HepG2 (cell line): ENCODE measurements at regions not wholly inside any gene's neighbourhood (a gene's known extent, or its start where the extent isn't known, plus 50 kb on each side); places are given as distances from the start of the nearest gene placed in this dataset.

Experiments used
- ATAC-seq: fragments of 200-7000 bp; cut with Tn5 transposase; 3 replicates; pipeline ENCODE4 v1.9.1; 2020; ENCODE audit warnings: mild to moderate bottlenecking, moderate library complexity
- BruUV-seq: library from RNA; stranded (reverse); fragments of 400-500 nt; replicated peaks from 2 replicates; lab custom pipeline; 2021; lab: Mats Ljungman, UMichigan
- CTCF ChIA-PET: fragments of 300-600 bp; formaldehyde crosslinking; extraction: SDS; loops from one replicate; lab custom pipeline; 2021; ENCODE audit warnings: low total read pairs, inconsistent platforms, low intra/inter-chr PET ratio; lab: Yijun Ruan, JAX
- POLR2A ChIA-PET: fragments of 350-600 bp; sonication (Branson Sonifier 250); formaldehyde crosslinking; loops from one replicate; lab custom pipeline; 2020; ENCODE audit warnings: antibody characterized with exemption, inconsistent platforms; lab: Yijun Ruan, JAX
- DNase-seq: peaks from one replicate; pipeline ENCODE4 v3.0.0-alpha.2; 2015; ENCODE audit warnings: low spot score
- FAIRE-seq: peaks from 3 replicates; lab custom pipeline; 2011; peaks lifted over from hg19 to GRCh38; lab: Jason Lieb, UNC
- H2AFZ ChIP-seq: one replicate; pipeline ENCODE4 v1.6.1; 2011; ENCODE audit warnings: low read length, inconsistent platforms
- H3K27ac ChIP-seq: fragments of 300-600 bp; 3 replicates; pipeline ENCODE4 v1.8.0; 2011; ENCODE audit warnings: mixed run types, mild to moderate bottlenecking, mixed read lengths, low read length, inconsistent platforms; ENCODE audit not compliant: insufficient read depth; ENCODE audit errors: extremely low read length
- H3K27me3 ChIP-seq, 2 experiments: fragments of 200-600 bp in 1 of 2; 2 replicates in 1 of 2; 3 replicates in 1 of 2; pipeline versions ENCODE4 v1.6.0 to v1.8.0; 2011; ENCODE audit warnings: low read length in 2 of 2, mild to moderate bottlenecking in 2 of 2, moderate library complexity in 2 of 2, inconsistent platforms in 1 of 2; ENCODE audit not compliant: insufficient read depth in 2 of 2, control insufficient read depth in 1 of 2
- H3K36me3 ChIP-seq, 2 experiments: fragments of 200-600 bp in 1 of 2; replicated peaks in 1 of 2; 2 replicates in 1 of 2; 3 replicates in 1 of 2; pipeline versions ENCODE4 v1.5.1 to v1.8.0; 2011; ENCODE audit warnings: low read length in 2 of 2, inconsistent platforms in 1 of 2; ENCODE audit not compliant: insufficient read depth in 2 of 2, control insufficient read depth in 1 of 2
- H3K4me1 ChIP-seq: 2 replicates; pipeline ENCODE4 v1.5.1; 2012; ENCODE audit warnings: low read length, inconsistent platforms; ENCODE audit not compliant: insufficient read depth
- H3K4me2 ChIP-seq: 2 replicates; pipeline ENCODE4 v1.6.0; 2011; ENCODE audit warnings: low read depth, low read length, inconsistent platforms
- H3K4me3 ChIP-seq, 3 experiments: fragments of 200-600 bp in 1 of 3; sonication (generic), shearing (Covaris generic) in 1 of 3; replicated peaks in 1 of 3; 2 replicates each; pipeline ENCODE4 v1.5.1; 2011 to 2016; ENCODE audit warnings: low read length in 3 of 3, inconsistent platforms in 2 of 3, low read depth in 2 of 3, mild to moderate bottlenecking in 2 of 3, control low read depth in 1 of 3, mixed read lengths in 1 of 3; ENCODE audit not compliant: insufficient read depth in 1 of 3
- H3K79me2 ChIP-seq: one replicate; pipeline ENCODE4 v1.6.1; 2011; ENCODE audit warnings: low read length, inconsistent platforms; ENCODE audit not compliant: insufficient read depth
- H3K9ac ChIP-seq: 2 replicates; pipeline ENCODE4 v1.6.0; 2011; ENCODE audit warnings: mild to moderate bottlenecking, low read depth, low read length, inconsistent platforms; ENCODE audit not compliant: insufficient read depth
- H3K9me3 ChIP-seq: 2 replicates; pipeline ENCODE4 v1.5.1; 2012; ENCODE audit warnings: mild to moderate bottlenecking, low read length
- H4K20me1 ChIP-seq: 2 replicates; pipeline ENCODE4 v1.6.0; 2011; ENCODE audit warnings: inconsistent platforms, mild to moderate bottlenecking, low read length, moderate library complexity; ENCODE audit not compliant: insufficient read depth
- FLYWCH1 ChIP-seq: sonication (generic); formaldehyde crosslinking; IDR thresholded peaks from 2 replicates; pipeline ENCODE4 v1.8.1; 2023; ENCODE audit warnings: mild to moderate bottlenecking, missing genetic modification reagents
- SIX4 ChIP-seq: sonication (generic); formaldehyde crosslinking; IDR thresholded peaks from 2 replicates; pipeline ENCODE4 v1.4.0; 2020; ENCODE audit warnings: missing genetic modification reagents
- ZNF343 ChIP-seq: sonication (generic); formaldehyde crosslinking; IDR thresholded peaks from 2 replicates; pipeline ENCODE4 v1.4.0; 2020; ENCODE audit warnings: mild to moderate bottlenecking, missing genetic modification reagents
- ZNF766 ChIP-seq: sonication (generic); formaldehyde crosslinking; IDR thresholded peaks from 2 replicates; pipeline ENCODE4 v1.5.0; 2020; ENCODE audit warnings: missing genetic modification reagents, borderline replicate concordance
- ZNF772 ChIP-seq: sonication (generic); formaldehyde crosslinking; IDR thresholded peaks from 2 replicates; pipeline ENCODE4 v1.5.0; 2020; ENCODE audit warnings: mild to moderate bottlenecking, missing genetic modification reagents
- WGBS: methylation state at CpG from one replicate; pipeline ENCODE4 v1.1.6; 2017; ENCODE audit warnings: low lambda C conversion rate; 5-methylcytosine and 5-hydroxymethylcytosine counted together
- in situ Hi-C: cut with HindIII; loops from 2 replicates; pipeline ENCODE4 v1.10.0; 2017; ENCODE audit warnings: low pct_unique_long_range_greater_than_20kb; ENCODE audit not compliant: extremely low pct_ligation_motif_present
- intact Hi-C: fragments of 100-400 bp; cut with micrococcal nuclease; formaldehyde crosslinking; loops from one replicate; pipeline ENCODE4 v1.10.0; 2022; ENCODE audit not compliant: unreplicated experiment
- TF ChIP-seq, protein P1 (sequence below): sonication (generic); formaldehyde crosslinking; IDR thresholded peaks from 2 replicates; pipeline ENCODE4 v1.8.0; 2022; ENCODE audit warnings: mild to moderate bottlenecking, missing genetic modification reagents, borderline replicate concordance
- TF ChIP-seq, protein P2 (sequence below): sonication (generic); formaldehyde crosslinking; IDR thresholded peaks from 2 replicates; pipeline ENCODE4 v1.8.0; 2022; ENCODE audit warnings: missing genetic modification reagents, mild to moderate bottlenecking, moderate library complexity, borderline replicate concordance

DNA sequence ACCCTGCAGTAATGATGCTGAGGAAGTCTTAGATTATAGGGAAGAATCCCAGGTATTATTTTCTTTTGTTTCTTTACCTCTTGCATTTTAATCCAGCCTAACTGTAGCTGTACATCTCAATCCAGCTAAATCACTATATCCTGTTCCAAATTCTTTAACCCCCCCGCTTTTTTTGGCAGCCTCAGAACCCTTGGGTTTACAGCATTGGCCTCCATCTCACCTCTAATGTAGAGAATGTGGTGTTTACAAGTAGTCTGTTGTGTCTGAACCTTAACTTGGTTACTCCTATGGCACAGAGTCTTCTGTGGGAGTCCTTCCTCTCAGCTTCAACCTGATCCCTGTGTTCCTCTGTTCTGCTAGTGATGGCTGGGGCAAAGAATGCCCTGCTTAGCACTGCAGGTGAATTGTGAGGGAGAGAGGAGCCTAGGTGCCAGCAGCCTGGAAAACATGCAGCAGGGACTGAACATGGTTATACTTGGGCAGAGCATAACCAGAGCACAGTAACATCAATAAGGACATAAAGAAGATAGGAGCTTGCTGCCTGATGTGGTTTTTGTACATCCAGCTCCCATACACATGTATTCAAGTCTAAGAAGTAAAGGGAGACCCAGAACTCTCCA lies 130.2 kb downstream of the FAM124B start:
- Histone ChIP-seq H3K4me1 (peaks cover 49% of the 10 kb centered on the region), H3K79me2 (no peaks in the 10 kb centered on the region), H3K9ac (no peak overlapping the region), H3K27ac (no peak overlapping the region), H2AFZ (no peak overlapping the region), H3K36me3 (no peaks in the 10 kb centered on the region), H3K4me2 (peak overlapping the region; percentile 55), H3K4me3 (no peak overlapping the region), H3K9me3 (no peaks in the 10 kb centered on the region), H3K27me3 (no peaks in the 10 kb centered on the region), H4K20me1 (no peaks in the 10 kb centered on the region)
- POLR2A ChIA-PET: interaction anchor here (2.1 kb wide), 1 partner anchor 126 kb away, joined by 7 read pairs; no protein-coding TSS in a partner anchor
- BruUV-seq: no TSS peak
- TF ChIP-seq SIX4 (CRISPR knock-in tag) (no peak), ZNF343 (CRISPR knock-in tag) (0 out of 2 replicates have a peak, but pooled peaks have one; percentile 17), ZNF772 (0 out of 2 replicates have a peak, but pooled peaks have one; percentile 39), FLYWCH1 (CRISPR knock-in tag) (0 out of 2 replicates have a peak, but pooled peaks have one; percentile 39), ZNF766 (no peak)
- TF ChIP-seq, protein P1, sequence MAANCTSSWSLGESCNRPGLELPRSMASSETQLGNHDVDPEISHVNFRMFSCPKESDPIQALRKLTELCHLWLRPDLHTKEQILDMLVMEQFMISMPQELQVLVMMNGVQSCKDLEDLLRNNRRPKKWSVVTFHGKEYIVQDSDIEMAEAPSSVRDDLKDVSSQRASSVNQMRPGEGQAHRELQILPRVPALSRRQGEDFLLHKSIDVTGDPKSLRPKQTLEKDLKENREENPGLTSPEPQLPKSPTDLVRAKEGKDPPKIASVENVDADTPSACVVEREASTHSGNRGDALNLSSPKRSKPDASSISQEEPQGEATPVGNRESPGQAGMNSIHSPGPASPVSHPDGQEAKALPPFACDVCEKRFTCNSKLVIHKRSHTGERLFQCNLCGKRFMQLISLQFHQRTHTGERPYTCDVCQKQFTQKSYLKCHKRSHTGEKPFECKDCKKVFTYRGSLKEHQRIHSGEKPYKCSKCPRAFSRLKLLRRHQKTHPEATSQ (CRISPR knock-in tag): 0 out of 2 replicates have a peak, but pooled peaks have one; percentile 8
- TF ChIP-seq, protein P2, sequence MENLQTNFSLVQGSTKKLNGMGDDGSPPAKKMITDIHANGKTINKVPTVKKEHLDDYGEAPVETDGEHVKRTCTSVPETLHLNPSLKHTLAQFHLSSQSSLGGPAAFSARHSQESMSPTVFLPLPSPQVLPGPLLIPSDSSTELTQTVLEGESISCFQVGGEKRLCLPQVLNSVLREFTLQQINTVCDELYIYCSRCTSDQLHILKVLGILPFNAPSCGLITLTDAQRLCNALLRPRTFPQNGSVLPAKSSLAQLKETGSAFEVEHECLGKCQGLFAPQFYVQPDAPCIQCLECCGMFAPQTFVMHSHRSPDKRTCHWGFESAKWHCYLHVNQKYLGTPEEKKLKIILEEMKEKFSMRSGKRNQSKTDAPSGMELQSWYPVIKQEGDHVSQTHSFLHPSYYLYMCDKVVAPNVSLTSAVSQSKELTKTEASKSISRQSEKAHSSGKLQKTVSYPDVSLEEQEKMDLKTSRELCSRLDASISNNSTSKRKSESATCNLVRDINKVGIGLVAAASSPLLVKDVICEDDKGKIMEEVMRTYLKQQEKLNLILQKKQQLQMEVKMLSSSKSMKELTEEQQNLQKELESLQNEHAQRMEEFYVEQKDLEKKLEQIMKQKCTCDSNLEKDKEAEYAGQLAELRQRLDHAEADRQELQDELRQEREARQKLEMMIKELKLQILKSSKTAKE (CRISPR knock-in tag): no peak
- ATAC-seq (peak; percentile 74), FAIRE-seq (no peak), DNase-seq (no peak)
- WGBS: 2% methylated on average over 1 of the region's 1 CpG
- intact Hi-C loops (loop anchor here (2.0 to 10.0 kb wide), 2 partner anchors 97 to 125 kb away; no protein-coding TSS in a partner anchor), in situ Hi-C loops (no loop called here)
- CTCF ChIA-PET: interaction anchor here (1.4 kb wide), 1 partner anchor 278 kb away, joined by 3 read pairs; no protein-coding TSS in a partner anchor
